Kidney epithelial cell (primary cell): ENCODE measurements at regions not wholly inside any gene's neighbourhood (a gene's known extent, or its start where the extent isn't known, plus 50 kb on each side); places are given as distances from the start of the nearest gene placed in this dataset.

Source experiments
- DNase-seq: peaks from one replicate; pipeline ENCODE4 v3.0.0-alpha.2; 2010; ENCODE audit warnings: low read depth
- H3K27me3 ChIP-seq: 2 replicates; pipeline ENCODE4 v1.6.0; 2011; ENCODE audit warnings: low read length; ENCODE audit not compliant: control insufficient read depth, insufficient read depth
- H3K36me3 ChIP-seq: 2 replicates; pipeline ENCODE4 v1.5.1; 2011; ENCODE audit warnings: low read length; ENCODE audit not compliant: control insufficient read depth, insufficient read depth
- H3K4me3 ChIP-seq: 2 replicates; pipeline ENCODE4 v1.5.1; 2011; ENCODE audit warnings: low read depth, mild to moderate bottlenecking, control low read depth, low read length
- CTCF ChIP-seq: IDR thresholded peaks from 2 replicates; pipeline ENCODE4 v1.5.1; 2011; ENCODE audit warnings: mild to moderate bottlenecking, moderate library complexity, low read length, control low read depth, inconsistent platforms; ENCODE audit not compliant: insufficient read depth, poor library complexity, severe bottlenecking

- Histone ChIP-seq H3K36me3 (no peaks in the 10 kb centered on the region), H3K27me3 (no peaks in the 10 kb centered on the region), H3K4me3 (no peak overlapping the region)
- TF ChIP-seq CTCF = no peak
- peak; percentile 10 for DNase-seq
Observed at GRCh38 chr12:29921307-29921706, 137.6 kb upstream of the TMTC1 start.

- Histone ChIP-seq H3K36me3 (no peaks in the 10 kb centered on the region), H3K4me3 (no peak overlapping the region), H3K27me3 (no peaks in the 10 kb centered on the region)
- TF ChIP-seq CTCF = no peak
- no peak for DNase-seq
Observed at GRCh38 chr12:29908157-29908556, 124.4 kb upstream of the TMTC1 start.

- no peak for DNase-seq
- Histone ChIP-seq H3K4me3 (no peak overlapping the region), H3K36me3 (no peaks in the 10 kb centered on the region), H3K27me3 (no peaks in the 10 kb centered on the region)
- TF ChIP-seq CTCF = no peak
Observed at GRCh38 chr12:29907461-29907860, 123.7 kb upstream of the TMTC1 start.

GRCh38 chr12:29902043-29902442 is 118.3 kb upstream of the TMTC1 start:
- H3K36me3 ChIP-seq = no peaks in the 10 kb centered on the region
- no peak for TF ChIP-seq CTCF
- H3K27me3 ChIP-seq = no peaks in the 10 kb centered on the region

GRCh38 chr12:29901585-29901984 is 117.8 kb upstream of the TMTC1 start:
- DNase-seq = no peak
- Histone ChIP-seq H3K27me3 (no peaks in the 10 kb centered on the region), H3K4me3 (no peak overlapping the region), H3K36me3 (no peaks in the 10 kb centered on the region)
- no peak for TF ChIP-seq CTCF

More at GRCh38 chr12:29902043-29902442, 118.3 kb upstream of the TMTC1 start:
- no peak for DNase-seq
- H3K4me3 ChIP-seq = no peak overlapping the region

GRCh38 chr12:29899212-29899931 is 115.6 kb upstream of the TMTC1 start:
- no peak for TF ChIP-seq CTCF
- no peak overlapping the region for H3K4me3 ChIP-seq
- no peaks in the 10 kb centered on the region for H3K27me3 ChIP-seq
- H3K36me3 ChIP-seq = no peaks in the 10 kb centered on the region
- no peak for DNase-seq
